ENCODE measurements at regions not wholly inside any gene's neighbourhood (a gene's known extent, or its start where the extent isn't known, plus 50 kb on each side); places are given as distances from the start of the nearest gene placed in this dataset.

DNA sequence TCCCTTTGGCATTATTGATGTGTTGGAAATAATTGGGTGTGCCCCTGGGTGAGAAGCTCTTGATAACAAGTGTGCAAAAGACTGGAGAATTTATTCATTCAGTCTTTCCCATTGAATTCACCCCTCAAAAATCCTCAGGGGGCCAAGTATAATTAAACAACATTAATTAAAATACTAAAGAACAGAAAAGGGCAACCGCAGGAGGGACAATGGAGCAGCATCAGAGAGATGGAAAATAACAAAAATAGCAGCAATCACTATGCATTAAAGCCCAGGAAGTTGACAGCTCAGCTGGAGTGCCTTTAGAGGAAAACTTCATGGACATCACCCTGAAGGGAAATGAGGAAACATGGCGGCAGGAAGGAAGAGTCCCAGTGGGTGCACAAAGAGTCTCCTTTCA, 227.6 kb downstream of the MINAR1 start:
- Histone ChIP-seq H2AK5ac (ENCODE audit: insufficient read length, low read length) (no peak overlapping the region), H3K4ac (ENCODE audit: low read depth, low read length) (no peak overlapping the region), H2BK20ac (ENCODE audit: low read depth, low read length, poor library complexity, severe bottlenecking) (no peak overlapping the region), H4K20me1 (ENCODE audit: control insufficient read depth, insufficient read depth, insufficient read length) (no peaks in the 10 kb centered on the region), H2AFZ (ENCODE audit: low read length) (no peak overlapping the region), H3K79me2 (ENCODE audit: insufficient read depth, low read length) (no peaks in the 10 kb centered on the region), H3K79me1 (ENCODE audit: insufficient read depth, low read depth, low read length, poor library complexity, severe bottlenecking) (no peaks in the 10 kb centered on the region), H2BK12ac (ENCODE audit: insufficient read length, low read depth, low read length) (no peak overlapping the region), H2BK15ac (ENCODE audit: low read depth, low read length) (no peak overlapping the region), H2BK5ac (ENCODE audit: insufficient read length, low read length) (no peak overlapping the region), H3K27me3 (ENCODE audit: insufficient read depth, low read length) (no peaks in the 10 kb centered on the region), H3K23me2 (ENCODE audit: insufficient read length, low read depth, low read length, poor library complexity, severe bottlenecking) (no peaks in the 10 kb centered on the region), H3K23ac (ENCODE audit: insufficient read length, low read depth, low read length) (no peak overlapping the region), H3K56ac (ENCODE audit: insufficient read length, low read depth, low read length) (no peak overlapping the region), H4K5ac (ENCODE audit: insufficient read length, low read depth, low read length) (no peak overlapping the region), H3K4me1 (ENCODE audit: insufficient read depth, low read length) (no peaks in the 10 kb centered on the region), H3K9ac (ENCODE audit: extremely low read depth, insufficient read length, low read length) (no peak overlapping the region), H3K14ac (ENCODE audit: insufficient read depth, low read length) (no peak overlapping the region), H3K9me3 (ENCODE audit: control insufficient read depth, low read depth, low read length) (no peaks in the 10 kb centered on the region), H3K18ac (ENCODE audit: insufficient read length, low read depth, low read length) (no peak overlapping the region), H4K91ac (ENCODE audit: insufficient read length, low read depth, low read length) (no peak overlapping the region), H2BK120ac (ENCODE audit: low read depth, low read length, poor library complexity, severe bottlenecking) (no peak overlapping the region), H4K8ac (replicated peaks; ENCODE audit: insufficient read length, low read depth, low read length) (no peak overlapping the region), H3K4me2 (ENCODE audit: insufficient read depth, insufficient read length, low read length) (no peak overlapping the region), H3K27ac (ENCODE audit: insufficient read length, low read depth, low read length) (no peak overlapping the region), H3T11ph (ENCODE audit: low read length) (no peak overlapping the region)
- Mint-ChIP-seq H3K4me3 (no peak overlapping the region), H3K9me3 (no peaks in the 10 kb centered on the region), H3K4me1 (no peaks in the 10 kb centered on the region), H3K36me3 (ENCODE audit: insufficient read depth in 1 of 3, low read depth in 3 of 3) (no peaks in the 10 kb centered on the region), H3K27me3 (ENCODE audit: low read depth) (no peaks in the 10 kb centered on the region; the same call in 1 of the 2 replicates), H3K27ac (no peak overlapping the region; a peak in 1 of 7 replicates)
- DNase-seq = no peak
- no CpG with 5 or more reads among the region's 2 CpGs for WGBS (ENCODE audit: extremely low coverage, insufficient read length, low lambda C conversion rate)
- TF ChIP-seq, protein P1, sequence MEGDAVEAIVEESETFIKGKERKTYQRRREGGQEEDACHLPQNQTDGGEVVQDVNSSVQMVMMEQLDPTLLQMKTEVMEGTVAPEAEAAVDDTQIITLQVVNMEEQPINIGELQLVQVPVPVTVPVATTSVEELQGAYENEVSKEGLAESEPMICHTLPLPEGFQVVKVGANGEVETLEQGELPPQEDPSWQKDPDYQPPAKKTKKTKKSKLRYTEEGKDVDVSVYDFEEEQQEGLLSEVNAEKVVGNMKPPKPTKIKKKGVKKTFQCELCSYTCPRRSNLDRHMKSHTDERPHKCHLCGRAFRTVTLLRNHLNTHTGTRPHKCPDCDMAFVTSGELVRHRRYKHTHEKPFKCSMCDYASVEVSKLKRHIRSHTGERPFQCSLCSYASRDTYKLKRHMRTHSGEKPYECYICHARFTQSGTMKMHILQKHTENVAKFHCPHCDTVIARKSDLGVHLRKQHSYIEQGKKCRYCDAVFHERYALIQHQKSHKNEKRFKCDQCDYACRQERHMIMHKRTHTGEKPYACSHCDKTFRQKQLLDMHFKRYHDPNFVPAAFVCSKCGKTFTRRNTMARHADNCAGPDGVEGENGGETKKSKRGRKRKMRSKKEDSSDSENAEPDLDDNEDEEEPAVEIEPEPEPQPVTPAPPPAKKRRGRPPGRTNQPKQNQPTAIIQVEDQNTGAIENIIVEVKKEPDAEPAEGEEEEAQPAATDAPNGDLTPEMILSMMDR (conservative IDR thresholded peaks at IDR 0.05) = no peak
